Esophagus muscularis mucosa (tissue), 4 donors: ENCODE measurements at regions not wholly inside any gene's neighbourhood (a gene's known extent, or its start where the extent isn't known, plus 50 kb on each side); places are given as distances from the start of the nearest gene placed in this dataset.

Experiments
- DNase-seq: peaks from one replicate; pipeline ENCODE4 v3.0.0-alpha.2; 2017; ENCODE audit errors: extremely low spot score
- H3K27ac ChIP-seq, 4 donors: fragments of 200-600 bp; sonication (generic); replicated peaks in 1 of 4; 1 replicate in 3 of 4; 2 replicates in 1 of 4; pipeline ENCODE4 v1.5.1; 2016 to 2019; ENCODE audit warnings: mild to moderate bottlenecking in 1 of 4
- H3K27me3 ChIP-seq, 4 donors: fragments of 200-600 bp; sonication (generic); one replicate each; pipeline versions ENCODE4 v1.5.1 to v1.6.0; 2016 to 2019
- H3K36me3 ChIP-seq, 4 donors: fragments of 200-600 bp; sonication (generic); one replicate each; pipeline ENCODE4 v1.5.1; 2016 to 2019
- H3K4me1 ChIP-seq, 4 donors: fragments of 200-600 bp; sonication (generic); one replicate each; pipeline ENCODE4 v1.5.1; 2016 to 2019
- H3K4me3 ChIP-seq, 4 donors: fragments of 200-600 bp; sonication (generic); 1 replicate in 2 of 4; 2 replicates in 2 of 4; pipeline ENCODE4 v1.5.1; 2016 to 2019; ENCODE audit warnings: mild to moderate bottlenecking in 4 of 4, moderate library complexity in 1 of 4
- H3K9me3 ChIP-seq, 4 donors: fragments of 200-600 bp; sonication (generic); 1 replicate in 3 of 4; 2 replicates in 1 of 4; pipeline ENCODE4 v1.5.1; 2016 to 2019
- CTCF ChIP-seq, 3 experiments: fragments of 200-600 bp in 2 of 3; fragments of 450-650 bp in 1 of 3; sonication (generic) in 2 of 3; IDR thresholded peaks; one replicate each; pipeline ENCODE4 v1.5.1; 2017 to 2019; ENCODE audit warnings: antibody characterized with exemption in 3 of 3, mild to moderate bottlenecking in 2 of 3, moderate library complexity in 1 of 3
- EP300 ChIP-seq: sonication (generic); formaldehyde crosslinking; IDR thresholded peaks from one replicate; pipeline ENCODE4 v1.6.1; 2017; ENCODE audit warnings: antibody characterized with exemption
- POLR2A ChIP-seq: fragments of 450-650 bp; IDR thresholded peaks from one replicate; pipeline ENCODE4 v1.6.1; 2017; ENCODE audit warnings: antibody characterized with exemption, moderate library complexity, mild to moderate bottlenecking, low read depth
- POLR2AphosphoS5 ChIP-seq, 2 donors: sonication (generic); formaldehyde crosslinking; IDR thresholded peaks; one replicate each; pipeline ENCODE4 v1.6.1; 2017; ENCODE audit warnings: antibody characterized with exemption in 2 of 2
- WGBS: methylation state at CpG from one replicate; pipeline ENCODE4 v1.1.5; 2018; 5-methylcytosine and 5-hydroxymethylcytosine counted together
- intact Hi-C: fragments of 100-400 bp; cut with DNase I; formaldehyde crosslinking; loops from one replicate; pipeline ENCODE4 v1.15.1; 2023

GRCh38 chr1:189977184-189977583 lies 500.5 kb downstream of the BRINP3 start:
- H3K9me3 ChIP-seq, result peaks cover 0 to 33% (median 0%) of the 10 kb centered on the region in 4 donors
- H3K4me3 ChIP-seq, result no peak overlapping the region
- no peak for DNase-seq
- H3K27ac ChIP-seq, result no peak overlapping the region
- intact Hi-C loops, result no loop called here
- no peaks in the 10 kb centered on the region for H3K4me1 ChIP-seq
- 81% methylated on average over 2 of the region's 2 CpGs for whole genome bisulfite sequencing
- no peak for TF ChIP-seq POLR2A
- TF ChIP-seq POLR2AphosphoS5 (IDR thresholded peaks at IDR 0.05), result no peak
- no peak for TF ChIP-seq EP300
- TF ChIP-seq CTCF (IDR thresholded peaks at IDR 0.05), result no peak
- H3K36me3 ChIP-seq, result no peaks in the 10 kb centered on the region
- H3K27me3 ChIP-seq, result no peaks in the 10 kb centered on the region

GRCh38 chr1:189983166-189983890 lies 494.3 kb downstream of the BRINP3 start:
- no peak for DNase-seq
- no peak overlapping the region for H3K27ac ChIP-seq
- no peak overlapping the region for H3K4me3 ChIP-seq
- peaks cover 0 to 3% (median 0%) of the 10 kb centered on the region in 4 donors for H3K9me3 ChIP-seq
- H3K27me3 ChIP-seq, result no peaks in the 10 kb centered on the region
- no peak for TF ChIP-seq CTCF (IDR thresholded peaks at IDR 0.05)
- TF ChIP-seq POLR2AphosphoS5 (IDR thresholded peaks at IDR 0.05), result no peak
- TF ChIP-seq POLR2A, result no peak
- TF ChIP-seq EP300, result no peak
- no peaks in the 10 kb centered on the region for H3K36me3 ChIP-seq
- intact Hi-C loops, result no loop called here
- 68% methylated on average over 3 of the region's 3 CpGs for WGBS
- no peaks in the 10 kb centered on the region for H3K4me1 ChIP-seq

- Histone ChIP-seq H3K9me3 (no peaks in the 10 kb centered on the region), H3K4me3 (no peak overlapping the region), H3K4me1 (no peaks in the 10 kb centered on the region), H3K27ac (no peak overlapping the region), H3K27me3 (no peaks in the 10 kb centered on the region), H3K36me3 (no peaks in the 10 kb centered on the region)
- intact Hi-C loops, result no loop called here
- TF ChIP-seq CTCF (IDR thresholded peaks at IDR 0.05) (no peak), EP300 (no peak), POLR2A (no peak), POLR2AphosphoS5 (IDR thresholded peaks at IDR 0.05) (no peak)
- no peak for DNase-seq
Measured at GRCh38 chr1:189986516-189986915, 491.1 kb downstream of the BRINP3 start.

GRCh38 chr1:189987509-189987908 lies 490.2 kb downstream of the BRINP3 start:
- Histone ChIP-seq H3K27ac (no peak overlapping the region), H3K27me3 (no peaks in the 10 kb centered on the region), H3K4me3 (no peak overlapping the region), H3K9me3 (peaks cover 0 to 3% (median 0%) of the 10 kb centered on the region in 4 donors), H3K36me3 (no peaks in the 10 kb centered on the region), H3K4me1 (no peaks in the 10 kb centered on the region)
- intact Hi-C loops, result no loop called here
- 68% methylated on average over 2 of the region's 2 CpGs for WGBS
- no peak for DNase-seq
- TF ChIP-seq POLR2AphosphoS5 (IDR thresholded peaks at IDR 0.05) (no peak), POLR2A (no peak), EP300 (no peak), CTCF (IDR thresholded peaks at IDR 0.05) (no peak)

- H3K27me3 ChIP-seq, result no peaks in the 10 kb centered on the region
- H3K36me3 ChIP-seq, result no peaks in the 10 kb centered on the region
- intact Hi-C loops, result no loop called here
- DNase-seq, result no peak
- H3K4me3 ChIP-seq, result no peak overlapping the region
- no peaks in the 10 kb centered on the region for H3K4me1 ChIP-seq
- peaks cover 0 to 8% (median 6%) of the 10 kb centered on the region in 4 donors for H3K9me3 ChIP-seq
- WGBS, result 94% methylated on average over 9 of the region's 12 CpGs
- TF ChIP-seq CTCF (IDR thresholded peaks at IDR 0.05), result no peak
- TF ChIP-seq POLR2A, result no peak
- TF ChIP-seq POLR2AphosphoS5 (IDR thresholded peaks at IDR 0.05), result no peak
- TF ChIP-seq EP300, result no peak
- no peak overlapping the region for H3K27ac ChIP-seq
Measured at GRCh38 chr1:189992856-189993255, 484.8 kb downstream of the BRINP3 start.
